Inflammatory macrophage treated with lipopolysaccharide for 4 hours (primary cell): ENCODE measurements at regions not wholly inside any gene's neighbourhood (a gene's known extent, or its start where the extent isn't known, plus 50 kb on each side); places are given as distances from the start of the nearest gene placed in this dataset.

Experiments used
- DNase-seq: peaks from one replicate; pipeline ENCODE4 v3.0.0-alpha.2; 2020

- no peak for DNase-seq
Measured at GRCh38 chr12:45102818-45103217, 51.9 kb upstream of the DBX2 start.

GRCh38 chr12:45105996-45106395 is 55.1 kb upstream of the DBX2 start:
- no peak for DNase-seq

GRCh38 chr12:45112306-45112705 is 61.4 kb upstream of the DBX2 start:
- DNase-seq, result no peak

GRCh38 chr12:45121224-45121623 is 70.3 kb upstream of the DBX2 start:
- no peak for DNase-seq

- no peak for DNase-seq
Measured at GRCh38 chr12:45122768-45123380, 72.0 kb upstream of the DBX2 start.

- no peak for DNase-seq
Measured at GRCh38 chr12:45124485-45125155, 73.7 kb upstream of the DBX2 start.

- DNase-seq, result no peak
Measured at GRCh38 chr12:45125997-45126396, 75.1 kb upstream of the DBX2 start.

- DNase-seq, result no peak
Measured at GRCh38 chr12:45128637-45129036, 77.7 kb upstream of the DBX2 start.

- peak; percentile 48 for DNase-seq
Measured at GRCh38 chr12:45130881-45131281, 80.0 kb upstream of the DBX2 start.

- DNase-seq, result no peak
Measured at GRCh38 chr12:45131506-45131905, 80.6 kb upstream of the DBX2 start.

- DNase-seq, result no peak
Measured at GRCh38 chr12:45138609-45139008, 77.3 kb upstream of the ANO6 start.

GRCh38 chr12:45148006-45148405 is 67.9 kb upstream of the ANO6 start:
- DNase-seq, result no peak

GRCh38 chr12:45148619-45149018 is 67.3 kb upstream of the ANO6 start:
- no peak for DNase-seq

GRCh38 chr12:45165284-45165683 is 50.6 kb upstream of the ANO6 start:
- DNase-seq, result no peak

GRCh38 chr12:45166056-45166455 is 49.8 kb upstream of the ANO6 start:
- no peak for DNase-seq
